SIG-M5 treated with dmso at 0.1 percent for 504 hours (cell line): ENCODE measurements at regions not wholly inside any gene's neighbourhood (a gene's known extent, or its start where the extent isn't known, plus 50 kb on each side); places are given as distances from the start of the nearest gene placed in this dataset.
"Not testable (repeated sequence)": the region's sequence is repeated elsewhere in the genome, so short reads cannot be mapped to it uniquely, and the experiment has no call there.

Source experiments
- DNase-seq: peaks from one replicate; lab custom pipeline; 2025; ENCODE audit not compliant: unreplicated experiment; lab: John Stamatoyannopoulos, UW

DNA sequence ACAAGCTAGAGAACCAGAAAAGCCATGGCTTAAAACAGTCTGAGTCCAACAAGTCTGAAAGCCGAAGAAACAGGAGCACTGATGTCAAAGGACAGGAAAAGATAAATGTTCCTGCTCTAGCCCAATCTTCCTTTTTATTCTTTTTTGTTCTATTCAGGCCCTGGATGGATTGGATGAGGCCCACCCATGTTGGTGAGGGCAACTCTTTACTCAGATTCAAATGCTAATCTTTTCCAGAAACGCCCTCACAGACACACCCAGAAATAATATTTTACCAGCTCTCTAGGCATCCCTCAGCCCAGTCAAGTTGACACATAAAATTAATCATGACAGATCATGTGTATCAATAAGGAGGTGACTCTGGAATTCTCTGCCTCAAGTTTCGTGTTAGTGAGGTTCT is 1002.7 kb downstream of the STPG2 start:
- no peak for DNase-seq

DNA sequence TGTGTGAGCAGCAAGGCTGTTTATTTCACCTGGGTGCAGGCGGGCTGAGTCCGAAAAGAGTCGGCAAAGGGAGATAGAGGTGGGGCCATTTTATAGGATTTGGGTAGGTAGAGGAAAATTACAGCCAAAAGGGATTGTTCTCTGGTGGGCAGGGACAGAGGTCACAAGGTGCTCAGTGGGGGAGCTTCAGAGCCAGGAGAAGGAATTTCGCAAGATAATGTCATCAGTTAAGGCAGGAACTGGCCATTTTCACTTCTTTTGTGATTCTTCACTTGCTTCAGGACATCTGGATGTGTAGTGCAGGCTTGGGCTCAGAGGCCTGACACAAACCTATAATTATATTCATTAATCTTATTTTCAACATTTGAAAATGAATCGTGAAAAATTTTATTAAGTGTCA is 1001.9 kb downstream of the STPG2 start:
- not testable (repeated sequence) for DNase-seq

DNA sequence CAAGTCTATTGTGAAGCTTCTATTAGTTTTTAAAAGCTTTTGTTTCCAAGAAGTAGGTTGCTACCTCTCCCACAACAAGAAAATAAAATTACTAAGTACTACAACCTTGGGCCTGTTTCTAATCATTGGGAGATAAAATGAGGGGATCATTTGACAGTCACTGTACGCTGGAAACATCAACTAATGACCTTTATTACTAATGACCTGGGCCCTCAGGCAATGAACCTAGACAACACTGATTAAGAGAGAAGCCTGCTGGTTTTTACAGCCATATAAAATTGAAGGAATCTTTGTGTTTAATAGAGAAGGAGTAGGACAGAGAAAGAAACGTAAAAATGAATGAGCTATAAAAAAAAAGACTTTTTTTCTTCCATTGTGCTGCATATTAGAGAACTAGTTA is 1000.9 kb downstream of the STPG2 start:
- DNase-seq, result no peak

DNA sequence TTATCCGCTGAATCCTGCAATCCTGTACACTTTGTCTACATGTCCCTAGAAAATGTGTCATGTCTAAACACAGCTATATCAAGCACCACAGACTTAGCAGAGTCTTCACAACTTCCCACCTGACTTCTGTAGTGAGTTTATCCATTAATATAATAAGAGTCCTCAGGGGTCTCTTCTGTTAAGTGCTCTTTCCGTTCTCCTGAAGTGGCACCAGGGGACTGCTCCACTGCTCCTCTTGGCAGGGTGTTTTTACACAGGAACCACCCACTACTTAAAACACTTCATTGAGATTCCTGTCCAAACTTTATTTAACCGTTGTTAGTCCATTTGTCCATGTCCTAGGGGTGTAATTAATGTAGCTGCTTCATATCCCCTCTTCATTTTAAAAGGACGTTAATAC is 1000.4 kb downstream of the STPG2 start:
- no peak for DNase-seq

DNA sequence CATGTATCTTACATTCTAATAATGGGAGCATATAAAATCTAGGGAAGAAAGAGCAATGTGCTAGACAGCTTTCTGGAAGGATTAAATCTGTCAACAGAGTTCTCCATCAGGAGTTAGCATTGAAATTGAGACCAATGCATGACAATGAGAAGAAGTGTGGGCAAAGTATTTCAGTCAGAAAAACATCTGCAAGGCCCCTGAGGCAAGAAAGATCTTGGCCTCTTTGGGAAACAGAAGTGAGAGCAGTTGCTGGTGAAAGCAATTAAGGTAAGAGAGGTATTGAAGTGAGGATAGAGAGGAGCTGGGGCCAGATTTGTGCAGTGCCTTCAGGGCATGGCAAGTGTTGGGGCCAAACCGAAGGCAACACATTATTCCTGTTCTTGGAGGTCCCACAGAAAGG is 999.1 kb downstream of the STPG2 start:
- DNase-seq, result no peak

DNA sequence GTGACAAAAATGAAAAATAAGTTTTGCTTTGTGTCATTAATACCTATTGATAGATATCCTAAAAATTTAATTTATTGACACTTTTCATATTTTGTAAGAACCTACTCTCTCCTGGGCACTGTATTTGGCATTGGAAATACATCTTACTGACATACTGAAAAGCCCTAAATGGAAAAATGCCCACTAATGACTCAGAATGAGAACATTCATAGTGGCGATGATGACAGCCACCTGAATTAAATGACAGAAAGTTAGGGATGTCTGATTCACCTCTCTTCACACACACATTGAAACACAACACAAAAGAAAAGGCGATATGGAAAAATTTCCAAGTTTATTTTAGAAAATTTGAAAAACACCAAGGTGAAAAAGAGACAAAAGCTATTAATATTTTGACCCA is 992.3 kb downstream of the STPG2 start:
- no peak for DNase-seq

DNA sequence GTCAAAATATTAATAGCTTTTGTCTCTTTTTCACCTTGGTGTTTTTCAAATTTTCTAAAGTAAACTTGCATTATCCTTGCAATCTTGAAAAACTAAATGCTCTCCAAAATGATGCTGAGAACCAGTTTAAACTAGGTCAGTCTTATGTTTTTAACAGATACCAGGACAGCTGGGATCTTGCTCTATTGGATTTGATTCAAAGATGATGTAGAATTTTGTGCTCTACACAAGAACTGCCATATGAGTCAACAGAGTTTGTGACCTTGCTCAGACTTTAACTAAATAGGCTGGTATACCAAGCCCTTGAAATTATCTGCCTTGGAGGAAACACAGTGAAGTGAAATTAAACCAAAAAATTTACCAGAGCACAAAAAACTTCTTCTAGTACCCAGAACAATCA is 991.1 kb downstream of the STPG2 start:
- no peak for DNase-seq

DNA sequence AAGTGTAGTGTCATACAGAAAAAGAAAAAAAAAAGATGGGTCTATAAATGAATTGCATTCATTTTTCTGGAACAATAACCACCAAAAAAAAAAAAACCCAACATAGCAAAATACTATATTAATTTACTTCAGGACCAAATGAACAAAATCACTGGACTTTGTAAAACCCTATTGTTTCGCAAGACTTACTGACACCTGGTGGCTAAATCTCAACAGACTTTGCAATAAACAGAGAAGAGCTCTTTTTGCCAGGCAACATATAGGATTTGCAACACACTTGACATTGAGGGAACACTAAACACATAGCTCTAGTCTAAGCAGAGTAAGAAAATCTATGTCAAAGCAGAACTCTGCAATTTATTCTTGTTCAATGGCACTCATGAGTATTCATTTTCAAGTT is 990.2 kb downstream of the STPG2 start:
- peak; percentile 20 for DNase-seq

DNA sequence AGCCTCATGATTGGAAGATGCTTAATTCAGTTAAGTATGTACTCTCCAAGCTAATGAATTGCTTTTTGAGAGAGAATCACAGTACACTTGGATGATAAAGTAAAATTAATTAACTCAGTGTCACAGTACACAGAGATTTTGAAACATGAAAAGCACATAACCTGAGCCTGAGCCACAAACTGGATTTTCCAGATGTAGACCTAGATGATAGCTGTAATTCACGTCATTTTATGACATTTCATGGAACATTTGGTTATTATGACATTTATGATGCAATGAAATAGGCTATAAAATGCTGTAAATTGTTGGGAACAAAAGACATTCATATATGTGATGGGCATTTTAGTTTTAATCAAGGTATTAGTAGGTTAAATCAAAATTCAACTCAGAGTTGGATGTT is 983.7 kb downstream of the STPG2 start:
- DNase-seq, result no peak

DNA sequence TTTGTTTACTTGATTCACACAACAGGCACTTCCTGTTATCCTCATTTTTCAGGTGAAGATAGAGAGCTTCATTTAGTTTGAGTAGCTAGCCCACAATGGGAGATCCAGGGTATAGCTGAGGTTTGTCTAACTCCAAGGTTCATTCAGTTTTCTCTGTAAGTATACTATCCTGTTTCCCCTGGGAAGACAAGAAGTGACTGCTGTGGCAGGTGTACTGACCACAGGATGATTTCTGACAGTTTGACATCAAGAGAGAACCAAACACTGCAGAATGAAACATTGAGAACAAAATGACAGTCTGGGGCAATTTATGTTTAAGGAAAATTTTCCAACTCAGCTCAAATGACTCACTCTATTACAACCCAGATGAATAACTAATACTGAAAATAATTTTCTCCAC is 958.0 kb downstream of the STPG2 start:
- DNase-seq, result no peak

DNA sequence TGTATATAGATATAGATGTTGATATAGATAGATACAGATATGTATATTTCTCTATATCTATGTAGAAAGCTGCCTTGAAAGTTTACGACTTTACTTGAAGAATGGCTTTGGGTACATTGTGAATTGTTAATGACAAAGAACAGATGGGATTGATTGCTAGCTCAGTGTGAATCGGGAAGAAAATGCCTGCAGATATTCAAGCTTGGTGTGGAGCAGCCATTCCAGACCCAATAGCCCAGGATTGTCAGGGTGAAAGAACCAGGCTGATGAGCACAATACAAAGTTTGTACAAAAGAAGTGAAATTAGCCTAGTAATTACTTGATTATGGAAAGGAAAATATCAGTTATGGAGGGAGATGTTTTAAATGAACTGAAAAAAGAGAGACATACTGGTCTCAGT is 946.2 kb downstream of the STPG2 start:
- DNase-seq, result no peak

DNA sequence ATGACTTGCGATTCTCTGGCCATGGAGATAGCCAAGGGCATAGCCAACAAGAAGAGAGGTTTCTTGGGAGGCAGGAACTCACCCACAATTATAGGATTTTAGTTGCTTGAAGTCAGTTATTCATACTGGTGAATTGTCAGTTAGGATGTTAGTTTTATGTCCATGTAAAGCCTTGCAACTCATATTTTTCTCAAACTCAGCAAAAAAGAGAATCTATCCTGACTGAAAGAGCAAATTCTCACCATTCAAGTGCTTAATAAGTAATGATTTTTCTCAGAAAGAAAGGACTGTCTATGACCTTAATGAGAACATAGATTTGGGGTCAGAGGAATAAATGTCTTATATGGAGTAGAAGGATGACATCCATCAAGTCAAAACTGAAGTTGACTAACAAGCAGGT is 934.5 kb downstream of the STPG2 start:
- no peak for DNase-seq

DNA sequence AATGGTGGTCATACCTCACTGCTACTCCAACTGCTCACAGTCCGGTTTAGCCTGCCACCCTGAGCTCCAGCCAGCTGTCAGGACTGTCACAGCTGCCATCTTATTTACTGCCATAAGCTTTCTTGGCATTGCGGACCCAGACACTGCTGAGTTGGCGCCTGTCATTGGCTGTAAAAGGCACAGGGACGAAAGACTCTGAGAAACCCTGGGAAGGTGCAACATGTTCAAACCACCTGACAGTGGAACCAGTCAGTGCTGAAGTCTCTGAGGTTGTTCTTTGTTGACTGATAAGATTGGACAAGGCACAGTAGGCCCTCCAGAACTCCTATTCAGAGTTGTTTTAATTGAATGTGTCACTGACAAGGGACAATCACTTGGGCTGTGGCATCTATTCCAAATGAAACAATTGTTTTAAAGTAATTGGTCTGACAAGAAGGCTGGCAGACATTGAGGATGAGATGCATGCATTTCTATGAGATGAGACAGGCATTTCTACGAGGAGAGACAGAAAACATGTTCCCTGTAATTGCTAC is 927.8 kb downstream of the STPG2 start:
- no peak for DNase-seq

DNA sequence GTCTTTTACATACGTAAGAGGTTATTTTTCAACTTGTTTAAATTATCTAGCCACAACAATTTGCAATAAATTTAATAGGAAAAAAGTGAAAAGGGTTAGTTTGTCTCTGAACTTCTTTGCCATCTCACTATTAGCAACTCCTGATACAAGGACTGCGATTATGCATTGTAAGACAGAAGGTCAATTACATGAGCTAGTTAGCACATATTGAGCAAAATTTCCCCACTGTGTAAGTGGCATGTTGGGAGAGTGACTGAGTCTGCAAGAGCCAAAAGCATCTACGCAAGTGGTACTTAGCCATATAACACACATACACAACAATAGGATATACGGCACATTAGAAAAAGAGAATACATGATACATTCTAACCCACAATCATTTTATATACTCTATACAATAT is 927.2 kb downstream of the STPG2 start:
- DNase-seq, result no peak

DNA sequence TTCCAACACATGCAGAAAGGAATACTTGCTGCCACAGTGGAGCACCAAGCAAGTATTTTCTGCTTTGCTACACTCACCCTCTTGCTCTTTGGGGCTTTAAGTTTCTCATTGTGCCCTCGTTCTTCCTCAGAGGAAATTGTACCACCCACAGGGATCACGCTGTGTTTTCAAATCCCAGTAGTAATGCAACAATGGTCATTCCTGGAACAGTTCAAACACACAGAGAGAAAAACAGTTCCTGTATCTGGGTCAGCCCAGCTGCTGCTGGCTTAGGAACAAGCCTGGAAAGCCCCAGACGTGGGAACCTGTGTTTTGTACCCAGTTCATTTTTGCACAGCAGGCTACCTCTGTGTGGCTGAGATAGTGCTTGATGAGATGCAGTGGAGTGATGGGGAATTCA is 907.8 kb downstream of the STPG2 start:
- no peak for DNase-seq

DNA sequence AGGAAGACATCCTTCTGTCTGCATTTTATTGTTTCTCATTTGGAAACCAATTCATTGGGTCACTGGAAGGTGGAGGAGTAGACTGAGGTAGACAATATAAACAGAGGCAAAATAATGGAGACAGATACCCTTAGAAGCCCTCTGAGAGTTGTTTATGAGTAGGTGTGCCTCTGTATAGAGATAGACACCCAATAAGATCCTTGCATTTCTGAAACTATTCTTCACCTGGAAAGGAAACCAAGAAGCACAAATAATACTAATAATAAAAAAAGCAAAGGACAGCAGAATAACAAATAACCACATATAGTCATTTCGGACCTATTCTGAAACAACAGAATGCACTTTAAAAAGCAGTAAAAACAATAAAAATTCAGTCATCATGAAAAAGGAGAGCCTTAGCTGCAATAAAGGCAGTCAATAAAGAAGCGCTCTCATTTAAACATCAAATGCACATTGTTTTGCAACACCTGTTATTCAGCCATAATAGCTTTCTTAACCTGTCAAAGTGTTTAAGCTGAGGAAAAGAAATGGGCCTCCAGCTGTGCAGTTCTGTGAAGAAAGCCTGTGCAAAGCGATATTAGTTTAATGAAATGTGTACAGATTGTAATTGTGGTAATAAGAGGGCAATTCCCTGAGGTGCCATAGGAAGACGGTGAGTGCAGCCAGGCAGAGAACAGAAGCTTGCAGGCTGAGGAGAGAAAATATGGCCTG is 904.2 kb downstream of the STPG2 start:
- DNase-seq, result no peak

DNA sequence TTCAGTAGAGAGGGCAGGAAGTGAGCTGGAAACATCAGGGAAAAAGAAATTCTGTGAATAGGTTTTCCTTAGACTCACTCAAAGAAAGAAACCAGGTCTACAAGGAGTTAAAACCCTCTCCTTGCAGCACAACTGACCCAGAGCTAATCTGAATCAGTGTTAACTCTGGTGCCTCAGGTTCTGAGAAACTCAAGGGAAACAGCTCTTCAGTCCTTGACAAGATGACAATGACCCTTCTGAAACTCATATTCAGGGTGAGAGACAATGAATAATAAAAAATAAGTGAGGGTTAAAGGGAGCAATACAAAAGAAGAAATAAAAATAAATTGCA is 903.6 kb downstream of the STPG2 start:
- no peak for DNase-seq

DNA sequence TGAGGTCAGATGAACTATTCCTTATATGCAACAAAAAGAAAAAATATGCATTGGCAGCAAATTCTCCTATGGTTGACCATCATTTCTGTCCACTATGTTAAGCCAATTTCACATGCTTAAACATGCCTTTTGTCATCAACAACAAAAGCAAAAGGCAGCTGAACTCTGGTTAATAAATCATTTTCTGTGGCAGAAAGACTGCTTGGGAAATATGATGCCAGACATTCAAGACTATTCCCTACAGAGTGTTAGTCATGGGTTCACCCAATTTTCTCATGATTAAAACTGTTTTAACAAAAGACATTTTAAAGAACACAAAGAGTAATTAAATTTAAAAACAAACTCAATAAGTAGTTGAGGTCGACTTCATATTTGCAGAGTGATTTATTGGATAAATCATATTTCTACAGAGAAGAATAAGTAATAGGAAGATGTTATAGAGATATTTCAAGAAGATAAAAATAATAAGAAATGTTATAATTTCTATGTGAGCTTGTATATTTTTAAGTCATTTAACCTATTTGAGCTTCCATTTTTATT is 890.6 kb downstream of the STPG2 start:
- DNase-seq, result no peak

DNA sequence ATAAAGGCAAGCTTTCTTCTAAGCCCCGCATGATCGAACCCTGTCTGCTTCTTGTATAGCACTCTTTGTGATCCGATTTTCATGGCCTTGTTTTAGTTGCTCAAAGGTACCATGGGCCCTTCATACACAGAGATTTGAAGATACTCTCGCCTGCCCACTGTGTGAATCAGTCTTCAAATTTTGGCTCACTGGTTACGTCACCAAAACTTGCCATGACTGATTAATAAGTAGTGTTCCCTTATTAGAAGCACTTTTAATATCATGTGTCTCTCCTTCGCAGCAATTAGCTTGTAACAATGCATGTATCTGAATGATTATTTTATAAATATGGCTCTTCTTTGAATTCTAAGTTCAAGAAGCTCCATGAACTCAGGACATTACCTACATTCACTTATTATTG is 880.5 kb downstream of the STPG2 start:
- DNase-seq, result no peak

DNA sequence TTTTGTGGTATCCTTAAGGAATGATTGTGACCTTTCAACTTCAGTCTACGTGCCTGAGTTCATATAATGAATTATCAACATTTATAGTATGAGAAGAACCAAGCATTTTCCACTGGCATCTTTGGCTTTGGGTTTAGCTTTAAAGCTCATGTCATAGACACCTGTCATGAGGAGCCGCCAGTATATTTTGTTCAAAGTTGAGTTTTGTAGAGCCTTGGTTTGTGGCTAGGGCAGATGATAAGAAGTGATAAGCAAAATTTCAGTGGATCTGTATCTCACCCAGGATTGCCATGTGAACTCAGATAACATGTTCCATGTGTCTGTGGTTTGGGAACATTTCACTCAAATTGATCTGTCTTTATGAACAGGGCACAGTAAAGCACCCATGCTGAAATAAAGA is 873.2 kb downstream of the STPG2 start:
- DNase-seq, result no peak

DNA sequence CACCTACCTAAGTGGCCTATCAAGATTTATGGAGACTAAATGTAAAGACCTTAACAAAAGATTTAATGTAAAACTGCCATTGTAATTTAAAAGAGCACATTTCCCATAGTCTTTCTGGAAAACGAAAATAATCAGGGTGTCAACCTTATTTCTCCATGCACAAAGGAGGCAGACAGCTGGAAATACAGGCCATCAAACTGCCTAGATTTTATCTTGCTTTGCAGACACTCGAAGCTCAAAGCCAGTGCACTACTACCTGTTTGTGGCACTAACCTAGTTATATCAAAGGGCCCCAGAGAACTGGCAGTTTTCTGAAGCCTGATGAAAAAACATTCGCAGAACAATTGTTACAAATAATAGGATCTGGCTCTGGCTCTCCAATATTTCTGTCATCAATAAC is 863.9 kb downstream of the STPG2 start:
- DNase-seq, result no peak

DNA sequence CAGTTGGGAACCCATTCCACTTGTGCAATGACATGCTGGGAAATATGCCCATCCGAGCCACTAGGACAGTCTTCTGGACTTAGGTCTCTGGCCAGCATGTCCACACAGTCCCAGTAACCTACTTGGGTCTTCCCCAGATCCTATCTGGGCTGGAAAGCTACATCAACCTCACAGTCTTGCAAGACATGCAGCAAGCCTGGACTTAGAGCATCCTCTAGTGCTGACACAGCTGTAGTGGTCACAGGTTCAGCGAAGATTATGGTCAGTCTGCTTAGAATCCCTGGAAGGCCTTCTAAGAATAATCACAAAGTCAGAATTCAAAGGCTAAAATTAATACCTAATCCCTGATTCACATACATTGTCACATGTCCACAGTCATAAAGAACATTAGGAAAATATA is 842.7 kb downstream of the STPG2 start:
- no peak for DNase-seq

DNA sequence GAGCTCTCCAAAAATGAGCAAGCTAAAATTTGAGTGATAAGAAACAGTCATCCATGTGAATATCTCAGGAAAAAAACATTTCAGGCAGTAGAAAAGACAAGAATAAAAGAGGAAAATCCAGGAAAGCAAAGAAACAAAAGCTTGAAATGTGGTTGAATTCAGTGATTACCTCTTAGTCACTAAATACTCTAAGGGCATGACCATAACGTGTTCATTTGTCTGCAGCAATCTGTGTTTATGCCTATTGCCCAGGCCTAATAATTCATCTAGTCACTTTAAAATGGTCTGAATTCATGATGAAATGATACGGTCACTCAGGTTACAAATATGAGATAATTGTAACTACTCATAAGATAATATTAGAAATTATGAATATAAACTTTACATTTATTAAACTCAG is 837.9 kb downstream of the STPG2 start:
- no peak for DNase-seq
